ENCODE measurements at regions not wholly inside any gene's neighbourhood (a gene's known extent, or its start where the extent isn't known, plus 50 kb on each side); places are given as distances from the start of the nearest gene placed in this dataset.

GRCh38 chr9:16052146-16052545 is 499.3 kb downstream of the CCDC171 start:
- H3K9me3 Mint-ChIP-seq: peaks cover 4% of the 10 kb centered on the region
- Histone ChIP-seq H3F3A (ENCODE audit: low read depth) (no peaks in the 10 kb centered on the region), H3K27ac (no peak overlapping the region), H2AFZ (replicated peaks) (no peak overlapping the region), H3K9me3 (ENCODE audit: low read depth) (no peaks in the 10 kb centered on the region), H3K4me1 (peaks cover 7% of the 10 kb centered on the region), H4K20me1 (ENCODE audit: low read depth) (no peaks in the 10 kb centered on the region), H3K4me2 (no peak overlapping the region), H3K4me3 (no peak overlapping the region), H3K27me3 (no peaks in the 10 kb centered on the region), H3K79me2 (ENCODE audit: low read depth) (no peaks in the 10 kb centered on the region), H3K9ac (no peak overlapping the region), H3K36me3 (no peaks in the 10 kb centered on the region)
- H3K27me3 Mint-ChIP-seq (ENCODE audit: insufficient read depth, low read depth): no peaks in the 10 kb centered on the region
- no peak for DNase-seq (ENCODE audit: low spot score)
- no peak overlapping the region for H3K4me3 Mint-ChIP-seq
- TF ChIP-seq CTCF (IDR thresholded peaks at IDR 0.05) (no peak), EZH2phosphoT487 (IDR thresholded peaks at IDR 0.05) (no peak), EZH2 (IDR thresholded peaks at IDR 0.05) (no peak)
- no peaks in the 10 kb centered on the region for H3K36me3 Mint-ChIP-seq
- H3K4me1 Mint-ChIP-seq: peaks cover 6% of the 10 kb centered on the region
- no peak overlapping the region for H3K27ac Mint-ChIP-seq

GRCh38 chr9:16052757-16053530 is 500.1 kb downstream of the CCDC171 start:
- no peaks in the 10 kb centered on the region for H3K9me3 ChIP-seq (ENCODE audit: low read depth)
- Mint-ChIP-seq H3K4me3 (no peak overlapping the region), H3K4me1 (peaks cover 6% of the 10 kb centered on the region), H3K36me3 (no peaks in the 10 kb centered on the region), H3K27me3 (ENCODE audit: insufficient read depth, low read depth) (no peaks in the 10 kb centered on the region), H3K27ac (no peak overlapping the region), H3K9me3 (peaks cover 4% of the 10 kb centered on the region)
- no peaks in the 10 kb centered on the region for H3K79me2 ChIP-seq (ENCODE audit: low read depth)
- no peaks in the 10 kb centered on the region for H3F3A ChIP-seq (ENCODE audit: low read depth)
- no peaks in the 10 kb centered on the region for H3K36me3 ChIP-seq
- H3K27me3 ChIP-seq: no peaks in the 10 kb centered on the region
- no peak for TF ChIP-seq EZH2 (IDR thresholded peaks at IDR 0.05)
- TF ChIP-seq CTCF (IDR thresholded peaks at IDR 0.05): no peak
- TF ChIP-seq EZH2phosphoT487 (IDR thresholded peaks at IDR 0.05): no peak
- H3K4me2 ChIP-seq: no peak overlapping the region
- no peak for DNase-seq (ENCODE audit: low spot score)
- no peak overlapping the region for H3K4me3 ChIP-seq
- no peak overlapping the region for H2AFZ ChIP-seq (replicated peaks)
- H3K9ac ChIP-seq: no peak overlapping the region
- no peak overlapping the region for H3K27ac ChIP-seq
- peaks cover 7% of the 10 kb centered on the region for H3K4me1 ChIP-seq
- H4K20me1 ChIP-seq (ENCODE audit: low read depth): no peaks in the 10 kb centered on the region

- no peak overlapping the region for H3K4me3 ChIP-seq
- H3K9ac ChIP-seq: no peak overlapping the region
- no peak overlapping the region for H3K27ac Mint-ChIP-seq
- DNase-seq (ENCODE audit: low spot score): no peak
- peaks cover 3% of the 10 kb centered on the region for H3K27me3 Mint-ChIP-seq (ENCODE audit: insufficient read depth, low read depth)
- H3K9me3 ChIP-seq (ENCODE audit: low read depth): no peaks in the 10 kb centered on the region
- H4K20me1 ChIP-seq (ENCODE audit: low read depth): no peaks in the 10 kb centered on the region
- peaks cover 13% of the 10 kb centered on the region for H3F3A ChIP-seq (ENCODE audit: low read depth)
- H2AFZ ChIP-seq (replicated peaks): no peak overlapping the region
- no peak overlapping the region for H3K27ac ChIP-seq
- no peak for TF ChIP-seq CTCF (IDR thresholded peaks at IDR 0.05)
- no peak overlapping the region for H3K4me2 ChIP-seq
- H3K27me3 ChIP-seq: no peaks in the 10 kb centered on the region
- no peak overlapping the region for H3K4me3 Mint-ChIP-seq
- peaks cover 8% of the 10 kb centered on the region for H3K4me1 Mint-ChIP-seq
- H3K4me1 ChIP-seq: no peaks in the 10 kb centered on the region
- no peaks in the 10 kb centered on the region for H3K36me3 Mint-ChIP-seq
- no peaks in the 10 kb centered on the region for H3K79me2 ChIP-seq (ENCODE audit: low read depth)
- peaks cover 6% of the 10 kb centered on the region for H3K9me3 Mint-ChIP-seq
- no peaks in the 10 kb centered on the region for H3K36me3 ChIP-seq
Observed at GRCh38 chr9:16057541-16057940, 504.7 kb downstream of the CCDC171 start.
